DMS114 treated with DMSO at 0.1 percent for 48 hours (cell line): ENCODE measurements at regions not wholly inside any gene's neighbourhood (a gene's known extent, or its start where the extent isn't known, plus 50 kb on each side); places are given as distances from the start of the nearest gene placed in this dataset.
"Not testable (repeated sequence)": the region's sequence is repeated elsewhere in the genome, so short reads cannot be mapped to it uniquely, and the experiment has no call there.

Experiments used
- DNase-seq: peaks from one replicate; lab custom pipeline; 2025; ENCODE audit not compliant: unreplicated experiment; lab: John Stamatoyannopoulos, UW

DNA sequence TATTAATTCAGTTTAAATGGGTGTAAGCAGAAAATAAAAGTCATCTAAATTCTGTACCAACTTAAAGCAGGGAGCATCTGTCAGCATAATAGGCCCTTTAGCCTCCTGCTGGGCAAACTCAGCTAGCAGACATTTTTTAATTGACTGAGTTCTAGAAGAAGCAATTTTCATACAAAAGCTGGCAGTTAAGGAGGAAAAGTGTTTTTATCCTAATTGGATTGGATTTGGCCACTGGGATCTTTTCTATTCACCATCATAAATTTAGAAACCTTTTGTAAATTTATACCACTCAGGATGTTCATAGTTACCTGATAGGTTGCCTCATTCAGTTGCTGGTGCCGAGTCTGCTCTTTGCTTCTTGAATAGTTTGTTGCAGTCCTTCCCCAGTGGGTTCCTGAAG, 262.7 kb upstream of the FSIP2 start:
- DNase-seq, result no peak

DNA sequence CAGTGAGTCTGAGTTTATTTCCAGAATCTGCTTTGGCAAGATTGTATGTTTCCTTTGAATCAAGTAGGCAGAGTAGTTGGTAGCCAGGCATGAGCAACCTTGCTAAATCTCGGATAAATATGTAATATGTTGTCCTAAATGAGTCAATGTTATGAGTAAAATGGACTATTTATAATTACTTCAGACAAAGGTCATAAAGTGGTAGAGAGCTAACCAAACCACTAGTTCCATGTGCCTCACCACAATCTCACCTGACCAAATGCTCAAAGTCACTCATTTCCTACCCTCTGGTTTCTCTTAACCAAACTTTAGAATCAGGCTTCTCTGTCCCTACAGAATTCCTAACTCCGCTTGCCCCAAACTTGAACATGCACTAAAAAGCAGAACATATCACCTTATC, 261.2 kb upstream of the FSIP2 start:
- DNase-seq, result no peak

DNA sequence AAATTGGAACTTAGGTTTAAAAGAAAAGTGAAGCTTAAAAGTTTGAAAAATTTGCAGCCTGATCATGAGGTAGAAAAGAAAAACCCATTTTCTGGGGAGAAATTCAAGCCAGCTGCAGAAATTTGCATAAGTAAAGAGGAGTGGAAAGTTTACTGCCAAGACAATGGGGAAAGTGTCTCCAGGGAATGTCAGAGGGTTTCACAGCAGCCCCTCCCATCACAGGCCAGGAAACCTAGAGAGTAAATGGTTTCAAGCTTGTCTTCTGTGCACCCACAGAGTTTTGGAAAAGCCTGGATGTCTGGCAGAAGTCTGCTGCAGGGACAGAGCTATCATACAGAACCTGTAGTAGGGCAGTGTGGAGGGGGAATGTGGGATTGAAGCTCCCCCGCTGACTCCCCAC, 254.0 kb upstream of the FSIP2 start:
- no peak for DNase-seq

DNA sequence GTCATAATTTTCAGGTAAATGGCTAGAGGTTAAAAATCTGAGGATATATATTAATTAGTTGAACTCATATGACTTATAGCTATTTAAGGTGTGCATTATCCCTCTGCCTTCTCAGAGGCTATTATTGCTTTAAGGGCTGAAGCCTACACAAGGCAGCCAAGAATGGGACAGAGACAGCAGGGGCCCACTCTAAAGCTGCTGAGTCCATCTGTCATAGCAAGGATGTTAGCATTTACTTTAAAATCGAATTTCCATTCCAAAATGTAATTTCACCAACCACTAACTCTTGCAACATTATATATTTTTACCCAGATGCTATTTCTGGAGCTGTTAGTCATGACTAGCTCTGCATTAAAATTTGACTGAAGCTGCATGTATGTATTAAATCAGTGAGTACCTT, 236.3 kb upstream of the FSIP2 start:
- no peak for DNase-seq

DNA sequence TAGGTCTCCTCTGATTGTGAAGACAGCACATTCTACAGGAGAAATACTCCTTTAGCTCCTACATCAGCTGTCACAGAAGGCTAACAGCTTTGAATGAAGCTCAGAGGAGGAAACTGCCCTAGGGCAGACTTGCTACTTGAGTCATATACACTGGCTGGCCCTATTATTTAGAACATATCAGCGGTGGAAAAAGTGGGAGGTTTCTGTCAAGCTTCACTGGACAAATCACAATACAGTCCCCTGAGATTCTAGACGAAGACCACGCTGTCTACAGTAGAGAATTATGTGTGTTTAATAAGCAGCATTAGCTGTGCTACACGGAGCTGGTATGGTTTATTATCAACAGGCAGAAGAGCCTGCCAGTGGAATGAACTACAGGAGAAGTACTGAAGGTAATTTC, 230.9 kb upstream of the FSIP2 start:
- no peak for DNase-seq

DNA sequence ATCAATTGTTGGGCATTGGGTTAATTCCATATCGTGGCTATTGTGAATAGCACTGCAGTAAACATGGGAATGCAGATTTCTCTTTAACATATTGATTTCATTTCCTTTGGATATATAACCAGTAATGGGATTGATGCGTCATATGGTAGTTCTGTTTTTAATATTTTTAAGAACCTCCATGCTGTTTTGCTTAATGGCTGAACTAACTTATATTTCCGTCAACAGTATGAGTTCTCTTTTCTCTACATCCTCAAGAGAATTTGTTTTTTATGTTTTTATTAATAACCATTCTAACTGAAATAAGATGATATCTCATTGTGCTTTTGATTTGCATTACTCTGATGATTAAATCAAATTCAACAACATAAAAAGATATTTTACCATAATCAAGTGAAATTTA, 228.5 kb upstream of the FSIP2 start:
- DNase-seq, result no peak

DNA sequence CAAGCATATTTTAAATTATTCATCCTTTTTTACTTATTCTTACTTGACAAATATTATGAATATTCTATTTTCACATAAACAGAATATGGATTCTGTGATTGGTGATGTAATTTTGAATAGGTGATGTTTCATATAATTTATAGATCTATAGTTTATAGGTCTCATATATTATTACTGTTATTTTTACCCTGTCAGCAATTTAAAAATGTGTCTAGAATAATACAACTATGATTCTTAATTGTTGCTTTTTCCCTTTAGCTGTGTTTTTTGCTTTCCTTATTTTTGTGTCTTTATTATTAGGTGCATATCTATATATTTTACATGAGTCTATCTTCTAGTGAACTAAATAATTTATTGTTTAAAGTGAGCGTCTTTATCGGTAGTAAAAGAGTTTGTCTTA, 226.7 kb upstream of the FSIP2 start:
- no peak for DNase-seq

DNA sequence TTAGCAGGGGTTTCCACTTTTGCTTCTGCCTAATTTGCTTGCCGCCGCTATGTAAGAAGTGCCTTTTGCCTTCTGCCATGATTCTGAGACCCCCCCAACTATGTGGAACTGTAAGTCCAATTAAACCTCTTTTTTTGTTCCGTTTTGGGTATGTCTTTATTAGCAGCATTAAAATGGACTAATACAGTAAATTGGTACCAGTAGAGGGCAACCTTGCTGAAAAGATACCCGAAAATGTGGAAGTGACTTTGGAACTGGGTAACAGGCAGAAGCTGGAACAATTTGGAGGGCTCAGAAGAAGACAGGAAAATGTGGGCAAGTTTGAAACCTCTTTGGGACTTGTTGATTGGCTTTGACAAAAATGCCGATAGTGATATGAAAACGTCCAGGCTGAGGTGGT, 216.1 kb upstream of the FSIP2 start:
- no peak for DNase-seq

DNA sequence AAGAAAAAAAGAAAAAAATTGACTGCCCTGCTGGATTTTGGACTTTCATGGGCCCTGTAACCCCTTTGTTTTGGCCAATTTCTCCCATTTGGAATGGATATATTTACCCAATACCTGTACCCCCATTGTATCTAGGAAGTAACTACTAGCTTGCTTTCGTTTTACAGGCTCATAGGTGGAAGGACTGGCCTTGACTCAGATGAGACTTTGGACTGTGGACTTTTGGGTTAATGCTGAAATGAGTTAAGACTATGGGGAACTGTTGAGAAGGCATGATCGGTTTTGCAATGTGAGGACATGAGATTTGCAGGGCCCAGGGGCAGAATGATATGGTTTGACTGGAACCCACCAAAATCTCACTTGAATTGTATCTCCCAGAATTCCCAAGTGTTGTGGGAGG, 214.4 kb upstream of the FSIP2 start:
- DNase-seq, result not testable (repeated sequence)

DNA sequence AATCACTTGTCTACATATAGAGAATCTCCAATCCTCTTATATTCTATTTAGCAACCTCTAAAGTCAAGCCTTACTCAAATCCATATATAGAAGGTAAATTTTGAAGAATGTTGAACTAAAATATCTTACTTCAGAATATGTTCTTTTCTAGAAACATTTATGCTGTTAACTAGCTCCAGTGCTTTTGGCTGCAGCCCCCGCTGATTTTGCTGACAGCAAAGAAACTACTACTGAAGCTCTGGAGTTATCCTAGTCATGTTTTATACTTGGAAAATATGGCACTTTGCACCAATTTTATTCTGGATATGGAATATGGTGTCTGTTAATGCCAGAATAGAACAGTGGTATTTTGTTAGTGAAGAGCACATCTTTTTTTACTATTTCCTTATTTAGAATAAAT, 212.4 kb upstream of the FSIP2 start:
- DNase-seq, result no peak

DNA sequence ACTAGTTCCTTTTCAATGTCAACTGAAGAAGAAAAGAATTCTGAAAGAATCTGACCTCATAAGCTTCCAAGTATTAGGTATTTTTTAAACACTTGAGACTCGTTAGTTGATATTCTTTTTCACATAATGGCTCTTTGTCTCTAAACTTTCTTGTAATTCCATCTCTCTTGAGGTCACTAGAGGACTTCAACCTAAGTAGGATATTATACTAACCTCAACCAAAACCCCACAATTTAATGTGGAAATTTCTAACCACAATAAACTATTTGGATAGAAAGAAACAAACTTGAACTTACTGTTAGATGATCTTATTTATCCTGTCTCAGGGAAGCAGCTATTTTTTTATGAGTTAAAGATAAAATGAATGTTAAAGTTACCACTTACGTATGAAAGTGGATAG, 206.9 kb upstream of the FSIP2 start:
- no peak for DNase-seq

DNA sequence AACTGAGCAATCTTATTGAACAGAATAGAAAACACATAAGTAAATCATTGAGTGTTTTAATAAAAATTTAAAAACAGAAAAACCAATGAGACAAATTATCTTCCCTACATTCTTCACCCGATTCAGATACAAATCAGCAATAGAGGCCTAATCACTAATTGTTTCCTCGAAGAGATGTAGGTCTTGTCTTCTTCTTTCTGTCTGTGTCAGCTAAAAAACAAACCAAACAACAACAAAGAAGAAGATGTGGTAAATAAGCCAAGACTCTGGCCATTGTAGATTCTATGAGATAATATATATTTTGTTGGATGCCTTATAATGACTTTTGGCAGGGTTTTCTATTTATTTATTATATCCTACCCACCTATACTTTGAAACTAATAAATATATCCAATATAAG, 200.9 kb upstream of the FSIP2 start:
- no peak for DNase-seq

DNA sequence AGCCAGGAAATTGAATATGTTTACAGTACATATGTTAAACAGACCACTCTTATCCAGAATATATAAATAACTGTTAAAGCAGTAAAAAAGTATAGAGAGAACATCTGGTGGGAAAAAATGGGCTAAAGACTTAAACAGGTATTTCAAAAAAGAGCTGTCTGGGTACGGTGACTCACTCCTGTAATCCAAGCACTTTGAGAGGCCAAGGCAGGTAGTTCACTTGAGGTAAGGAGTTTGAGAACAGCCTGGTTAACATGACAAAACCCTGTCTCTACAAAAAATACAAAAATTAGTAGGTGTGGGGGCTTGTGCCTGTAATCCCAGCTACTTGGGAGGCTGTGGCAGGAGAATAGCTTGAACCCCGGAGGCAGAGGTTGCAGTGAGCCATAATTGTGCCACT, 171.4 kb upstream of the FSIP2 start:
- DNase-seq, result no peak

DNA sequence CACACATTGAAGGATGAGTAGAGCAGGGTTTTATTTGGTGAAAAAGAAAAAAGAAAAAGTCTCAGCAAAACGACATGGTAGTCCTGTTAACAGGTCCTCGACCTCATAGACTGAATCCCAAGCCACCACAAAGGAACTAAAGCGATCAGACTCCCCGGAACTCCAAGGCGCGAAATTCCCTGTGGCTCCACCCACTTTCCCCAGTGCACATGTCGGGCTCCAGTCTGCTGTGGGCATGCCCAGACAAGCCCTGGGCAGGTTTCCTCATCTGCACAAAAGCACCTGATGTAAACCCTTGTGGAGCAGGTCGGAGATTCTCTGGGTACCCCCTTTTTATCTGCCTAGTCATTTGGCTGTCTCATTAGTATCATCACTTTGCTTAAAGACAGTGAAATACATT, 170.7 kb upstream of the FSIP2 start:
- DNase-seq, result no peak

DNA sequence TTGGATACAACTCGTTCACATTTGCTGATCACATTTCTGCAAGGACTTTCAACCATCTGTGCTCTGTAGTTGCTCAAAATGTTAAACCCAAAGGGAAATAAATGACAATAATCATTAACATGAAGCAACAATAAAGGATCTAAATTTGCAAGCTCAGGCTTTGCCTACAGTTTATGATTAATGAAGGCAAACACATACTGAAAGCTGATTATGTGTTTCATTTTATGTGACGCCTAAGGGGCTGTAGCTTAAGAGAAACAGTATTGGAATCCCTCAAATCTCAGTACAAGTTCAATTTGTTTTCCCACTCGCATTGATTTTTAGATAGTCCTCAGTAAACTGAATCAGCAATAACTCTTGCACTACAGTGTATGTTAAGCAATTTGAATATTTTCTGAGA, 160.3 kb upstream of the FSIP2 start:
- DNase-seq, result no peak

DNA sequence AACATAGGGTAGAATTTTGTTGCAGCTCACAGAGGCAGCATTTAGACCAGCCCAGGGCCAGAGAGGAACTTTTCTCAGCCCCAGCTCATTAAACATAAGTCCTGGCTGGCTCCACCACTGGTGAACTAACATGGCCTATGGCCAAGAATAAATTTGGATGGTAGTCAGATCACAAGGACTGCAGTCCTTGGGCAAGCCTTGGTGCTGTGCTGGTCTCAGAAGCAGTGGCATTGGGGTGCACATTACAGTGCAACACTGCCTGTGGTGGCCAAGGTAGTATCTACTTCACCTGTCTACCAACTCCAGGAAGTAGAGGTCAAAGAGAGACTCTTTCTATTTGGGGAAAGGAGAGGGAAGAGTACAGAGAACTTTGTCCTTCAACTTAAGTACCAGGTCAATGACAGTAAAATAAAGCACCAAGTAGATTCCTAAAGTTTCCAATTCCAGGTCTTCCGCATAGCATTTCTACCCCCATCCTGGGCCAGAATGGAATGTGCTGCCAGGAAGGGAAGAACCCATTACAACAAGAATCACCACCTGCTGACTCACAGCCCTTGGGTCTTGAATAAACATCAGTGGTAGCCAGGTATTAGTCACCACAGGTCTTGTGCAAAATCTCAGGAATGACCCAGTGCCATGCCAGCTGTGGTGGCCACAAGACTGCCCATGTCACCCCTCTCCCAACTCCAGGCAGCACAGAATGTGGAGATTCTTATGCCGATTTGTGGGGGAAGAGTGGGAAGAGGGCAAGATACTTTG, 155.4 kb upstream of the FSIP2 start:
- DNase-seq, result no peak

DNA sequence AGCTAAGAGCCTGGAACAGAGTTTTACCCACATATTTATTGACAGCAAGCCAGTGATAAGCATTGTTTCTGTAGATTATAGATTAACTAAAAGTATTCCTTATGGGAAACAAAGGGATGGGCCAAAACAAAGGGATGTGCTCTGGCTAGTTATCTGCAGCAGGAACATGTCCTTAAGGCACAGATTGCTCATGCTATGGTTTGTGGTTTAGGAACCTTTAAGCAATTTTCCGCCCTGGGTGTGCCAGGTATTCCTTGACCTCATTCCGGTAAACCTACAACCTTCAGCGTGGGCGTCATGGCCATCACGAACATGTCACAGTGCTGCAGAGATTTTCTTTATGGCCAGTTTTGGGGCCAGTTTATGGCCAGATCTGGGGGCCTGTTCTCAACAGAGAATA, 153.4 kb upstream of the FSIP2 start:
- not testable (repeated sequence) for DNase-seq

DNA sequence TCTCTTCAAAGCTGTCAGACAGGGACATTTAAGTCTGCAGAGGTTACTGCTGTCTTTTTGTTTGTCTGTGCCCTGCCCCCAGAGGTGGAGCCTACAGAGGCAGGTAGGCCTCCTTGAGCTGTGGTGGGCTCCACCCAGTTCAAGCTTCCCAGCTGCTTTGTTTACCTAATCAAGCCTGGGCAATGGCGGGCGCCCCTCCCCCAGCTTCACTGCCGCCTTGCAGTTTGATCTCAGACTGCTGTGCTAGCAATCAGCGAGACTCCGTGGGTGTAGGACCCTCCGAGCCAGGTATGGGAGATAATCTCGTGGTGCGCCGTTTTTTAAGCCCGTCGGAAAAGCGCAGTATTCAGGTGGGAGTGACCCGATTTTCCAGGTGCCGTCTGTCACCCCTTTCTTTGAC, 147.3 kb upstream of the FSIP2 start:
- not testable (repeated sequence) for DNase-seq

DNA sequence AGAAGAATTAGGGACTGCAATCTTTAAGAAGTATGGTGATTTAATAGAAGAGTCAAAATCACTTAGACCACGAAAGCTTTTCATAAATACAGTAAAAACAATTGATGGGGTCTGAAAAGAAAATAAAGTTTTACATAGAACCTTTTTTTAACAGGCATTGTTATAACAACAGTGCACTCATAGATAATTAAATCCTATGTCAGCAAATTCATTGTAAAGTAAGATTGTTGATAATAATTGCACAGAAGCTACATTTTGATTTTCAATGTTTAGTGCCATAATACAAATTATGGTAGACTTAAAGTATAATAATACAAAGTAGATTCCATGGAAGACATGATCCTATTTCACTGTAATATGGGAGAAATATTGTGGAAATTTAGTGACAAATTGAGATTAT, 130.7 kb upstream of the FSIP2 start:
- no peak for DNase-seq

DNA sequence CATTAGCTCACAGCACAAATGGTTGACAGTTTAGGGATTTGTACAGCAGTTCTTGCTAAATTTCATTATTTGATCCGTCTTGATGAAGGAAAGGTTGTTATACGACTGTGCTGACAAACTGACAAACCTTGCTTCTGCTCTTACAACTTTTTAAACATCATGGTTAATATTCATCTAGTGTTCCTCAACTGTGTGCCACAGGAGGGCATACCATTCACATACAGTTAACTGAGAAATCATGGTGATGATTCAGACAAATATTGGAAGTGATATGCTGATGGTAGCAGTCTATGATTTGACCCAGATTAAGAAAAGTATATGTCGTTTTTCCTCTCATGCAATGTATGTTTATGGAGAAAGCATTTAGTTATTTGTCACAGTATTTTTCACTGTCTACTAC, 129.8 kb upstream of the FSIP2 start:
- DNase-seq, result peak; percentile 5

DNA sequence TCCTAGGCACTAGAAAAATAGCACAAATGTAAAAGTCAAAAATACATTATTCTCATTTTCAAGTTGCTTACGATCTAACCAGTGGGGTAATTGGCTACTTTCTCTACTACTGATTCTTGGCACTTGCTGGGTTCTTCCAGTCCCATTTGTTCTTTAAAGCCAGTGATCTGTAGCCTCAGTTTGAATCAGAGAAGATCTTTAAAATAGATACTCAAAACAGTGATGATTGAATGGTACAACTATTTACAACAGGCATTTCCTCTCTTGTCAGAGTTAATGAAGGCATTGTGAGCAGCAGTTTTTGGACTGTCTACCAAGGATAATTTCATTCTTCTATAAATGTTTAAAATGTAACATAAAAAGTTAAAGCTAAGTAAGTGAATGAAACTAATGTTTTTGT, 128.3 kb upstream of the FSIP2 start:
- no peak for DNase-seq

DNA sequence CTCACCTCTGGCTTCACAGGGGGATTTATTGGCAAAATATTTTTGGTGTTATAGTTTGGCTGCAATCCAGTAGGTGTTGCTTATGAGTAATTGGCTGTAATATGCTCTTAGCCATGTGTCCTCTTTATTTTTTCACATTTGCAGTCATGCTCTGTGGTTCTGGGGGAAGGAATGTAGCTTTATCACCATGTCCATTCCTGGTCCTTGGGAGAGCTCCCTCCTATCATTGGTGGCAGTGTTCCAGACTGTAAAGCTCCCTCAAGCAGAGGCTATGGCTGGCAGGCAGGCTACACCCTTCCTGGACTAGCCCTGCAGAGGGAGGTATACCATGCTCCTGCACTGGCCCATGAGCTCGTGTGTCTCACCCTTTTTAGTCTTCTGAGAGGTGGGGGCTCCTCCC, 120.0 kb upstream of the FSIP2 start:
- DNase-seq, result no peak

DNA sequence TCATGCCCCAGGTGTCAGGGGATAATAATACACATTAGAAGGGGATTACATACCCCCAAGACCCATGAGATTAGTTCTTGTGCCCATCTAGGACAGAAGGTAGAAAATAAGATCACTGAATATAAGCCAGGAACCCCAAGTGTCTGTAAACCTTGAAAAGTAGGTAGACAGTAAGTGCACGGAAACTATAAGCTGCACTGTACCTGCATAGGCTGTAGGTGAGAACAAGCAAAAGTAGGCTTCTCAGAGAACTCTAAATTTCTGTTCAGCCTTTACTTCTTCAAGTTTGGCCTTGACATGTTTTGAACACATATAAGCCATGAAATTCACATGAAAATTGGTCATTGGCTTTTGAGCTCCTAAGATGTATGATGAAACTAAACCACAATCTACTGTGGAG, 113.0 kb upstream of the FSIP2 start:
- DNase-seq, result no peak

DNA sequence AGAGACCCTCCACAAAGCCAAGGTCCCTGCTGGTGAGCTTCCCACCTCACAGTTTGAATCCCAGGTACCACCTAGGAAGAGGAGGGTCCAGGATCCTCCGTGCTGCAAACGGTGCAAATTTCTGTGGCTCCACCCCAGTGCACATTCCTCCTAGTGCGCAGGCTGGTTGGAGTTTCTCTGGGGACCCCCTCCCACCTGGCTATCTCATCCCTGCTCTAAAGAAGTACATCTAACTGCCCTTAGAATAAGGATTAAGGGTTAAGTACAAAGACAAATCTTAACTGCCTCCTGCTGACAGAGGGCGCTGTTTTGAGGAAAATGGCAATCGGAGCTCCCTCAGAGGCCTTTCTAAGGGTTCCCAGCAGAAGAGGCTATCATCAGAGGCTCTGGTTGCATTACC, 109.6 kb upstream of the FSIP2 start:
- DNase-seq, result no peak
